ENCODE measurements at regions not wholly inside any gene's neighbourhood (a gene's known extent, or its start where the extent isn't known, plus 50 kb on each side); places are given as distances from the start of the nearest gene placed in this dataset.

DNA sequence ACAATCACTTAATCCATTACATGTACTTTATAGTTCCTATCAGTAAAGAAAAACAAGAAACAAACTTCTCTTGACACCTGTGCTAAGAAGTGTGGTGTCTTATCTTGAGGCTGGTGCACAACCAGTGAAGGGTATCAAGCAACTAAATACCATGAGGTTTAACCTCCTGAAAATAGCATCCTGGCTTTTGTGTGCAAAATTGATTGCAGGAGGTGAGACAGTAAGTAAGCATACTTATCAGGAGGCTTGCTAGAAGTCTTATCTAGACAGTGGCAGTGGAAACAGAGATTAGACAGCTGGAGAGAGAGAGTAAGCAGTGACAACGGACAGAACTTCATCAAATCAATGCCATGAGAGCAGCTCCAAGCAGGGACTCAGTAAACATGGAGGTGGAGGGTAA is 730.3 kb downstream of the DNAH5 start:
- no peak overlapping the region for H4K5ac ChIP-seq (ENCODE audit: insufficient read length, low read depth, low read length)
- no peak overlapping the region for H2BK12ac ChIP-seq (ENCODE audit: insufficient read length, low read depth, low read length)
- Mint-ChIP-seq H3K27me3 (ENCODE audit: low read depth) (no peaks in the 10 kb centered on the region; the same call in 1 of the 2 replicates), H3K4me1 (no peaks in the 10 kb centered on the region), H3K4me3 (no peak overlapping the region), H3K36me3 (ENCODE audit: insufficient read depth in 1 of 3, low read depth in 3 of 3) (no peaks in the 10 kb centered on the region; a peak in 1 of 7 replicates), H3K27ac (no peak overlapping the region), H3K9me3 (no peaks in the 10 kb centered on the region; a peak in 1 of 5 replicates)
- WGBS (ENCODE audit: extremely low coverage, insufficient read length, low lambda C conversion rate), result no CpG with 5 or more reads among the region's 1 CpG
- H3K79me1 ChIP-seq (ENCODE audit: insufficient read depth, low read depth, low read length, poor library complexity, severe bottlenecking), result no peaks in the 10 kb centered on the region
- no peak overlapping the region for H2BK15ac ChIP-seq (ENCODE audit: low read depth, low read length)
- H2BK120ac ChIP-seq (ENCODE audit: low read depth, low read length, poor library complexity, severe bottlenecking), result no peak overlapping the region
- no peak for DNase-seq
- H3K9me3 ChIP-seq (ENCODE audit: control insufficient read depth, low read depth, low read length), result no peaks in the 10 kb centered on the region
- H2AFZ ChIP-seq (ENCODE audit: low read length), result no peak overlapping the region
- no peak overlapping the region for H4K91ac ChIP-seq (ENCODE audit: insufficient read length, low read depth, low read length)
- H3K56ac ChIP-seq (ENCODE audit: insufficient read length, low read depth, low read length), result no peak overlapping the region
- no peaks in the 10 kb centered on the region for H3K4me1 ChIP-seq (ENCODE audit: insufficient read depth, low read length)
- no peak overlapping the region for H3K4me2 ChIP-seq (ENCODE audit: insufficient read depth, insufficient read length, low read length)
- no peaks in the 10 kb centered on the region for H3K79me2 ChIP-seq (ENCODE audit: insufficient read depth, low read length)
- no peak overlapping the region for H3T11ph ChIP-seq (ENCODE audit: low read length)
- H2BK5ac ChIP-seq (ENCODE audit: insufficient read length, low read length), result no peak overlapping the region
- H3K14ac ChIP-seq (ENCODE audit: insufficient read depth, low read length), result no peak overlapping the region
- no peaks in the 10 kb centered on the region for H3K23me2 ChIP-seq (ENCODE audit: insufficient read length, low read depth, low read length, poor library complexity, severe bottlenecking)
- no peak overlapping the region for H3K18ac ChIP-seq (ENCODE audit: insufficient read length, low read depth, low read length)
- H3K23ac ChIP-seq (ENCODE audit: insufficient read length, low read depth, low read length), result no peak overlapping the region
- no peak overlapping the region for H3K9ac ChIP-seq (ENCODE audit: extremely low read depth, insufficient read length, low read length)
- H2AK5ac ChIP-seq (ENCODE audit: insufficient read length, low read length), result no peak overlapping the region
- TF ChIP-seq, protein P1, sequence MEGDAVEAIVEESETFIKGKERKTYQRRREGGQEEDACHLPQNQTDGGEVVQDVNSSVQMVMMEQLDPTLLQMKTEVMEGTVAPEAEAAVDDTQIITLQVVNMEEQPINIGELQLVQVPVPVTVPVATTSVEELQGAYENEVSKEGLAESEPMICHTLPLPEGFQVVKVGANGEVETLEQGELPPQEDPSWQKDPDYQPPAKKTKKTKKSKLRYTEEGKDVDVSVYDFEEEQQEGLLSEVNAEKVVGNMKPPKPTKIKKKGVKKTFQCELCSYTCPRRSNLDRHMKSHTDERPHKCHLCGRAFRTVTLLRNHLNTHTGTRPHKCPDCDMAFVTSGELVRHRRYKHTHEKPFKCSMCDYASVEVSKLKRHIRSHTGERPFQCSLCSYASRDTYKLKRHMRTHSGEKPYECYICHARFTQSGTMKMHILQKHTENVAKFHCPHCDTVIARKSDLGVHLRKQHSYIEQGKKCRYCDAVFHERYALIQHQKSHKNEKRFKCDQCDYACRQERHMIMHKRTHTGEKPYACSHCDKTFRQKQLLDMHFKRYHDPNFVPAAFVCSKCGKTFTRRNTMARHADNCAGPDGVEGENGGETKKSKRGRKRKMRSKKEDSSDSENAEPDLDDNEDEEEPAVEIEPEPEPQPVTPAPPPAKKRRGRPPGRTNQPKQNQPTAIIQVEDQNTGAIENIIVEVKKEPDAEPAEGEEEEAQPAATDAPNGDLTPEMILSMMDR (conservative IDR thresholded peaks at IDR 0.05), result no peak
- H4K20me1 ChIP-seq (ENCODE audit: control insufficient read depth, insufficient read depth, insufficient read length), result no peaks in the 10 kb centered on the region
- no peak overlapping the region for H3K4ac ChIP-seq (ENCODE audit: low read depth, low read length)
- H3K27ac ChIP-seq (ENCODE audit: insufficient read length, low read depth, low read length), result no peak overlapping the region
- H2BK20ac ChIP-seq (ENCODE audit: low read depth, low read length, poor library complexity, severe bottlenecking), result no peak overlapping the region
- no peaks in the 10 kb centered on the region for H3K27me3 ChIP-seq (ENCODE audit: insufficient read depth, low read length)
- H4K8ac ChIP-seq (replicated peaks; ENCODE audit: insufficient read length, low read depth, low read length), result no peak overlapping the region
